ENCODE measurements at regions not wholly inside any gene's neighbourhood (a gene's known extent, or its start where the extent isn't known, plus 50 kb on each side); places are given as distances from the start of the nearest gene placed in this dataset.

- ChIA-PET POLR2A (no interaction called here), CTCF (no interaction called here)
- H3K4me1 ChIP-seq (ENCODE audit: control insufficient read depth, insufficient read depth, low read length) = no peaks in the 10 kb centered on the region
Observed at GRCh38 chr11:103010891-103011290, 55.4 kb upstream of the MMP13 start.

GRCh38 chr11:103007521-103007920, 52.0 kb upstream of the MMP13 start:
- Histone ChIP-seq H3K9me3 (ENCODE audit: control insufficient read depth, insufficient read depth, low read depth, low read length) (no peaks in the 10 kb centered on the region), H3K4me1 (ENCODE audit: control insufficient read depth, insufficient read depth, low read length) (no peaks in the 10 kb centered on the region), H3K4me3 (ENCODE audit: low read depth, low read length) (no peak overlapping the region), H3K27ac (ENCODE audit: extremely low read depth, low read depth, low read length) (no peak overlapping the region), H3K36me3 (ENCODE audit: control insufficient read depth in 2 of 2, insufficient read depth in 1 of 2, low read length in 2 of 2) (no peaks in the 10 kb centered on the region)
- no peak for TF ChIP-seq ZNF610 (tag by site-specific recombination; IDR thresholded peaks at IDR 0.05; ENCODE audit: borderline replicate concordance)
- TF ChIP-seq ZNF777 (tag by site-specific recombination; IDR thresholded peaks at IDR 0.05; ENCODE audit: borderline replicate concordance) = no peak
- TF ChIP-seq ZNF623 (tag by site-specific recombination; IDR thresholded peaks at IDR 0.05) = no peak
- no peak for TF ChIP-seq ZNF645 (tag by site-specific recombination; IDR thresholded peaks at IDR 0.05)
- TF ChIP-seq ZNF311 (tag by site-specific recombination; IDR thresholded peaks at IDR 0.05; ENCODE audit: borderline replicate concordance) = no peak
- TF ChIP-seq, protein P1, sequence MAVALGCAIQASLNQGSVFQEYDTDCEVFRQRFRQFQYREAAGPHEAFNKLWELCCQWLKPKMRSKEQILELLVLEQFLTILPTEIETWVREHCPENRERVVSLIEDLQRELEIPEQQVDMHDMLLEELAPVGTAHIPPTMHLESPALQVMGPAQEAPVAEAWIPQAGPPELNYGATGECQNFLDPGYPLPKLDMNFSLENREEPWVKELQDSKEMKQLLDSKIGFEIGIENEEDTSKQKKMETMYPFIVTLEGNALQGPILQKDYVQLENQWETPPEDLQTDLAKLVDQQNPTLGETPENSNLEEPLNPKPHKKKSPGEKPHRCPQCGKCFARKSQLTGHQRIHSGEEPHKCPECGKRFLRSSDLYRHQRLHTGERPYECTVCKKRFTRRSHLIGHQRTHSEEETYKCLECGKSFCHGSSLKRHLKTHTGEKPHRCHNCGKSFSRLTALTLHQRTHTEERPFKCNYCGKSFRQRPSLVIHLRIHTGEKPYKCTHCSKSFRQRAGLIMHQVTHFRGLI (tag by site-specific recombination; IDR thresholded peaks at IDR 0.05) = no peak
- no peak for TF ChIP-seq MZF1 (tag by site-specific recombination; IDR thresholded peaks at IDR 0.05; ENCODE audit: borderline replicate concordance)
- TF ChIP-seq GLI4 (tag by site-specific recombination; IDR thresholded peaks at IDR 0.05) = no peak
- no peak for TF ChIP-seq ZNF169 (tag by site-specific recombination; IDR thresholded peaks at IDR 0.05)
- no peak for TF ChIP-seq ZFP69B (tag by site-specific recombination; IDR thresholded peaks at IDR 0.05)
- TF ChIP-seq, protein P2, sequence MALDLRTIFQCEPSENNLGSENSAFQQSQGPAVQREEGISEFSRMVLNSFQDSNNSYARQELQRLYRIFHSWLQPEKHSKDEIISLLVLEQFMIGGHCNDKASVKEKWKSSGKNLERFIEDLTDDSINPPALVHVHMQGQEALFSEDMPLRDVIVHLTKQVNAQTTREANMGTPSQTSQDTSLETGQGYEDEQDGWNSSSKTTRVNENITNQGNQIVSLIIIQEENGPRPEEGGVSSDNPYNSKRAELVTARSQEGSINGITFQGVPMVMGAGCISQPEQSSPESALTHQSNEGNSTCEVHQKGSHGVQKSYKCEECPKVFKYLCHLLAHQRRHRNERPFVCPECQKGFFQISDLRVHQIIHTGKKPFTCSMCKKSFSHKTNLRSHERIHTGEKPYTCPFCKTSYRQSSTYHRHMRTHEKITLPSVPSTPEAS (tag by site-specific recombination; IDR thresholded peaks at IDR 0.05) = no peak
- no peak for TF ChIP-seq PBX3 (CRISPR knock-in tag; IDR thresholded peaks at IDR 0.05)
- CTCF ChIA-PET = interaction anchor here (0.7 to 1.3 kb wide), 4 partner anchors 20 to 744 kb away, joined by 3 to 4 read pairs (median 3); no protein-coding TSS in a partner anchor
- POLR2A ChIA-PET = no interaction called here

More at GRCh38 chr11:103010891-103011290, 55.4 kb upstream of the MMP13 start:
- Histone ChIP-seq H3K27ac (ENCODE audit: extremely low read depth, low read depth, low read length) (no peak overlapping the region), H3K4me3 (ENCODE audit: low read depth, low read length) (no peak overlapping the region), H3K36me3 (ENCODE audit: control insufficient read depth in 2 of 2, insufficient read depth in 1 of 2, low read length in 2 of 2) (no peaks in the 10 kb centered on the region), H3K9me3 (ENCODE audit: control insufficient read depth, insufficient read depth, low read depth, low read length) (no peaks in the 10 kb centered on the region)
- TF ChIP-seq ZNF624 (tag by site-specific recombination; IDR thresholded peaks at IDR 0.05) (no peak), ZNF221 (tag by site-specific recombination; IDR thresholded peaks at IDR 0.05; ENCODE audit: borderline replicate concordance) (no peak), PRDM1 (tag by site-specific recombination; IDR thresholded peaks at IDR 0.05) (no peak), ZNF19 (tag by site-specific recombination; IDR thresholded peaks at IDR 0.05; ENCODE audit: low read depth) (no peak), GLIS2 (tag by site-specific recombination; IDR thresholded peaks at IDR 0.05) (no peak), ZSCAN18 (tag by site-specific recombination; IDR thresholded peaks at IDR 0.05) (no peak), FEZF1 (tag by site-specific recombination; IDR thresholded peaks at IDR 0.05) (no peak), ZNF341 (tag by site-specific recombination; IDR thresholded peaks at IDR 0.05; ENCODE audit: low read depth) (no peak), ZNF621 (tag by site-specific recombination; IDR thresholded peaks at IDR 0.05) (no peak)
- TF ChIP-seq, protein P3, sequence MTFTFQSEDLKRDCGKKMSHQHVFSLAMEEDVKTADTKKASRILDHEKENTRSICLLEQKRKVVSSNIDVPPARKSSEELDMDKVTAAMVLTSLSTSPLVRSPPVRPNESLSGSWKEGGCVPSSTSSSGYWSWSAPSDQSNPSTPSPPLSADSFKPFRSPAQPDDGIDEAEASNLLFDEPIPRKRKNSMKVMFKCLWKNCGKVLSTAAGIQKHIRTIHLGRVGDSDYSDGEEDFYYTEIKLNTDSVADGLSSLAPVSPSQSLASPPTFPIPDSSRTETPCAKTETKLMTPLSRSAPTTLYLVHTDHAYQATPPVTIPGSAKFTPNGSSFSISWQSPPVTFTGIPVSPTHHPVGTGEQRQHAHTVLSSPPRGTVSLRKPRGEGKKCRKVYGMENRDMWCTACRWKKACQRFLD (tag by site-specific recombination; IDR thresholded peaks at IDR 0.05) = no peak
- TF ChIP-seq, protein P4, sequence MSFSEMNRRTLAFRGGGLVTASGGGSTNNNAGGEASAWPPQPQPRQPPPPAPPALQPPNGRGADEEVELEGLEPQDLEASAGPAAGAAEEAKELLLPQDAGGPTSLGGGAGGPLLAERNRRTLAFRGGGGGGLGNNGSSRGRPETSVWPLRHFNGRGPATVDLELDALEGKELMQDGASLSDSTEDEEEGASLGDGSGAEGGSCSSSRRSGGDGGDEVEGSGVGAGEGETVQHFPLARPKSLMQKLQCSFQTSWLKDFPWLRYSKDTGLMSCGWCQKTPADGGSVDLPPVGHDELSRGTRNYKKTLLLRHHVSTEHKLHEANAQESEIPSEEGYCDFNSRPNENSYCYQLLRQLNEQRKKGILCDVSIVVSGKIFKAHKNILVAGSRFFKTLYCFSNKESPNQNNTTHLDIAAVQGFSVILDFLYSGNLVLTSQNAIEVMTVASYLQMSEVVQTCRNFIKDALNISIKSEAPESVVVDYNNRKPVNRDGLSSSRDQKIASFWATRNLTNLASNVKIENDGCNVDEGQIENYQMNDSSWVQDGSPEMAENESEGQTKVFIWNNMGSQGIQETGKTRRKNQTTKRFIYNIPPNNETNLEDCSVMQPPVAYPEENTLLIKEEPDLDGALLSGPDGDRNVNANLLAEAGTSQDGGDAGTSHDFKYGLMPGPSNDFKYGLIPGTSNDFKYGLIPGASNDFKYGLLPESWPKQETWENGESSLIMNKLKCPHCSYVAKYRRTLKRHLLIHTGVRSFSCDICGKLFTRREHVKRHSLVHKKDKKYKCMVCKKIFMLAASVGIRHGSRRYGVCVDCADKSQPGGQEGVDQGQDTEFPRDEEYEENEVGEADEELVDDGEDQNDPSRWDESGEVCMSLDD (tag by site-specific recombination; IDR thresholded peaks at IDR 0.05) = no peak
